ENCODE measurements at regions not wholly inside any gene's neighbourhood (a gene's known extent, or its start where the extent isn't known, plus 50 kb on each side); places are given as distances from the start of the nearest gene placed in this dataset.

- DNase-seq (ENCODE audit: low read depth, low spot score), result no peak
- TF ChIP-seq SUZ12 (IDR thresholded peaks at IDR 0.05; ENCODE audit: extremely low read depth, insufficient read depth, insufficient read length) (no peak), YY1 (IDR thresholded peaks at IDR 0.05; ENCODE audit: insufficient read depth, insufficient read length) (no peak), ZNF274 (IDR thresholded peaks at IDR 0.05; ENCODE audit: low read depth, low read length) (no peak)
- no peaks in the 10 kb centered on the region for H3K4me1 ChIP-seq (ENCODE audit: insufficient read depth, insufficient read length)
- H3K4me3 ChIP-seq (ENCODE audit: insufficient read length, low read depth), result no peak overlapping the region
- H3K9me3 ChIP-seq (ENCODE audit: insufficient read depth, low read length), result no peaks in the 10 kb centered on the region
- H3K9ac ChIP-seq (ENCODE audit: insufficient read length, low read depth), result no peak overlapping the region
- H3K36me3 ChIP-seq (ENCODE audit: insufficient read depth, insufficient read length, low read length), result no peaks in the 10 kb centered on the region
- no peaks in the 10 kb centered on the region for H3K27me3 ChIP-seq (ENCODE audit: insufficient read depth, insufficient read length)
Measured at GRCh38 chr16:7013990-7014389, 318.7 kb upstream of the RBFOX1 start.

GRCh38 chr16:7004266-7004665 is 328.4 kb upstream of the RBFOX1 start:
- no peak overlapping the region for H3K9ac ChIP-seq (ENCODE audit: insufficient read length, low read depth)
- H3K9me3 ChIP-seq (ENCODE audit: insufficient read depth, low read length), result no peaks in the 10 kb centered on the region
- no peaks in the 10 kb centered on the region for H3K4me1 ChIP-seq (ENCODE audit: insufficient read depth, insufficient read length)
- H3K27me3 ChIP-seq (ENCODE audit: insufficient read depth, insufficient read length), result no peaks in the 10 kb centered on the region
- no peak for DNase-seq (ENCODE audit: low read depth, low spot score)
- H3K4me3 ChIP-seq (ENCODE audit: insufficient read length, low read depth), result no peak overlapping the region
- TF ChIP-seq ZNF274 (IDR thresholded peaks at IDR 0.05; ENCODE audit: low read depth, low read length), result no peak
- TF ChIP-seq SUZ12 (IDR thresholded peaks at IDR 0.05; ENCODE audit: extremely low read depth, insufficient read depth, insufficient read length), result no peak
- no peak for TF ChIP-seq YY1 (IDR thresholded peaks at IDR 0.05; ENCODE audit: insufficient read depth, insufficient read length)
- no peaks in the 10 kb centered on the region for H3K36me3 ChIP-seq (ENCODE audit: insufficient read depth, insufficient read length, low read length)

DNA sequence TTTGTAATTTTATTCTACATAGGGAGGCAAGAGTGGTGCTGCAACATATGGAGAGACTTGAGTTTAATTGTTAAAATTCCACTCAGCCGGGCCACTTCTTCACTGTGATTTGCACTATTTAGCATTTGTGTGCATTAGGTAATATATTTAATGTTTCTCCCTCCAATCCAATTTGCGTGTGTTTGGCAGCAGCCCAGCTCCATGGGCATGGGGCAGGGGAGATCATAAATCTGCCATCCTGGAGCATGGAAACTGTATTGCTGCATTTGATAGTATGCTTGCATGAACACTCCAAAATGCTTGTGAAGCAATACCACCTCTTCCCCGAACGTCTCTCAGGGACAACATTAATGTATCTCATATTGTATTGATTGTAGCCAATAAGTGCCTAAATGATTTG is 339.1 kb upstream of the RBFOX1 start:
- H3K4me1 ChIP-seq (ENCODE audit: insufficient read depth, insufficient read length), result no peaks in the 10 kb centered on the region
- no peaks in the 10 kb centered on the region for H3K9me3 ChIP-seq (ENCODE audit: insufficient read depth, low read length)
- TF ChIP-seq SUZ12 (IDR thresholded peaks at IDR 0.05; ENCODE audit: extremely low read depth, insufficient read depth, insufficient read length) (no peak), ZNF274 (IDR thresholded peaks at IDR 0.05; ENCODE audit: low read depth, low read length) (no peak), YY1 (IDR thresholded peaks at IDR 0.05; ENCODE audit: insufficient read depth, insufficient read length) (no peak)
- no peak overlapping the region for H3K9ac ChIP-seq (ENCODE audit: insufficient read length, low read depth)
- no peak overlapping the region for H3K4me3 ChIP-seq (ENCODE audit: insufficient read length, low read depth)
- no peaks in the 10 kb centered on the region for H3K27me3 ChIP-seq (ENCODE audit: insufficient read depth, insufficient read length)
- no peaks in the 10 kb centered on the region for H3K36me3 ChIP-seq (ENCODE audit: insufficient read depth, insufficient read length, low read length)
- DNase-seq (ENCODE audit: low read depth, low spot score), result no peak

- no peak for DNase-seq (ENCODE audit: low read depth, low spot score)
Measured at GRCh38 chr16:6988846-6989245, 343.8 kb upstream of the RBFOX1 start.

DNA sequence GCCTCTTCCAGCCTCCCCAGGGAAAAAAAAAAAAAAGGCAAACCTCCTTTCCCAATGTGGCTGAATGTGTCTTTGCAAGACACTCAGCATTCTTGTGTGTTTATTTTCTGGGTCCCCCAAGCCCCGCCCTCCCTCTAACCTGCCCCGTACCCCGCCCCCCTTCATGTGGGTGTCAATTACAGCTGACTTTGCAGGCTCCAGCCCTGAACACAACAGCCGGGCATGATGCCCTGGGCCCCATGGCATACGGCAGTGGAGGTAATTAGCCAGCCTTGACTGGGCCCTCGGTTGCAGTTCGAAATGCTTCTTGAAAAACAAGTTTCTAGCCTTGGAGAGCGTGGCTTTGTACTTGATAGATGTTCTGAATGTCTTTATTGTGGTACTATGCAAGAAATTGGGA is 354.7 kb upstream of the RBFOX1 start:
- Histone ChIP-seq H3K9ac (ENCODE audit: insufficient read length, low read depth) (no peak overlapping the region), H3K27me3 (ENCODE audit: insufficient read depth, insufficient read length) (no peaks in the 10 kb centered on the region), H3K4me3 (ENCODE audit: insufficient read length, low read depth) (no peak overlapping the region), H3K9me3 (ENCODE audit: insufficient read depth, low read length) (peaks cover 11% of the 10 kb centered on the region; the same call in 1 of the 2 replicates), H3K4me1 (ENCODE audit: insufficient read depth, insufficient read length) (no peaks in the 10 kb centered on the region), H3K36me3 (ENCODE audit: insufficient read depth, insufficient read length, low read length) (no peaks in the 10 kb centered on the region)
- DNase-seq (ENCODE audit: low read depth, low spot score), result no peak
- no peak for TF ChIP-seq ZNF274 (IDR thresholded peaks at IDR 0.05; ENCODE audit: low read depth, low read length)
- no peak for TF ChIP-seq SUZ12 (IDR thresholded peaks at IDR 0.05; ENCODE audit: extremely low read depth, insufficient read depth, insufficient read length)
- no peak for TF ChIP-seq YY1 (IDR thresholded peaks at IDR 0.05; ENCODE audit: insufficient read depth, insufficient read length)

More at GRCh38 chr16:6988846-6989245, 343.8 kb upstream of the RBFOX1 start:
- Histone ChIP-seq H3K36me3 (ENCODE audit: insufficient read depth, insufficient read length, low read length) (no peaks in the 10 kb centered on the region), H3K9me3 (ENCODE audit: insufficient read depth, low read length) (no peaks in the 10 kb centered on the region), H3K9ac (ENCODE audit: insufficient read length, low read depth) (no peak overlapping the region), H3K4me1 (ENCODE audit: insufficient read depth, insufficient read length) (no peaks in the 10 kb centered on the region), H3K27me3 (ENCODE audit: insufficient read depth, insufficient read length) (no peaks in the 10 kb centered on the region), H3K4me3 (ENCODE audit: insufficient read length, low read depth) (no peak overlapping the region)
- TF ChIP-seq SUZ12 (IDR thresholded peaks at IDR 0.05; ENCODE audit: extremely low read depth, insufficient read depth, insufficient read length) (no peak), ZNF274 (IDR thresholded peaks at IDR 0.05; ENCODE audit: low read depth, low read length) (no peak), YY1 (IDR thresholded peaks at IDR 0.05; ENCODE audit: insufficient read depth, insufficient read length) (no peak)

- Histone ChIP-seq H3K9me3 (ENCODE audit: insufficient read depth, low read length) (peaks cover 8% of the 10 kb centered on the region; the same call in 1 of the 2 replicates), H3K27me3 (ENCODE audit: insufficient read depth, insufficient read length) (no peaks in the 10 kb centered on the region), H3K4me3 (ENCODE audit: insufficient read length, low read depth) (no peak overlapping the region), H3K9ac (ENCODE audit: insufficient read length, low read depth) (no peak overlapping the region), H3K36me3 (ENCODE audit: insufficient read depth, insufficient read length, low read length) (no peaks in the 10 kb centered on the region), H3K4me1 (ENCODE audit: insufficient read depth, insufficient read length) (no peaks in the 10 kb centered on the region)
- no peak for TF ChIP-seq ZNF274 (IDR thresholded peaks at IDR 0.05; ENCODE audit: low read depth, low read length)
- no peak for DNase-seq (ENCODE audit: low read depth, low spot score)
Measured at GRCh38 chr16:6977291-6977690, 355.4 kb upstream of the RBFOX1 start.

DNA sequence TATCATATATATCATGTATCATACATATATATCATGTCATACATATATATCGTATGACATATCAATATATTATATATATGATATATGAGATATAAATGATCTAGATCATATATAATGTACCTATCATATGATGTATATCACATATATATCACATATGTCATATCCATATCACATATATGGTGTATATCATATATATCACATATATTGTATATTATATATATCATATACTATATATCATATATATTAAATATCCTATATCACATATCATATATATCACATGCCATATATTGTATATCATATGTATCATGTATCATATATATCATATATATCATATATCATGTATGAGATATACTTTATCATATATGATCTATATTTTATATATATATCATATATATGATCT is 355.9 kb upstream of the RBFOX1 start:
- H3K27me3 ChIP-seq (ENCODE audit: insufficient read depth, insufficient read length), result no peaks in the 10 kb centered on the region
- peaks cover 5% of the 10 kb centered on the region; the same call in 1 of the 2 replicates for H3K9me3 ChIP-seq (ENCODE audit: insufficient read depth, low read length)
- TF ChIP-seq ZNF274 (IDR thresholded peaks at IDR 0.05; ENCODE audit: low read depth, low read length), result no peak
- no peak for TF ChIP-seq YY1 (IDR thresholded peaks at IDR 0.05; ENCODE audit: insufficient read depth, insufficient read length)
- TF ChIP-seq SUZ12 (IDR thresholded peaks at IDR 0.05; ENCODE audit: extremely low read depth, insufficient read depth, insufficient read length), result no peak
- no peak overlapping the region for H3K4me3 ChIP-seq (ENCODE audit: insufficient read length, low read depth)
- no peak for DNase-seq (ENCODE audit: low read depth, low spot score)
- no peak overlapping the region for H3K9ac ChIP-seq (ENCODE audit: insufficient read length, low read depth)
- no peaks in the 10 kb centered on the region for H3K4me1 ChIP-seq (ENCODE audit: insufficient read depth, insufficient read length)
- no peaks in the 10 kb centered on the region for H3K36me3 ChIP-seq (ENCODE audit: insufficient read depth, insufficient read length, low read length)
